ENCODE measurements at regions not wholly inside any gene's neighbourhood (a gene's known extent, or its start where the extent isn't known, plus 50 kb on each side); places are given as distances from the start of the nearest gene placed in this dataset.

- H3K9me3 ChIP-seq (ENCODE audit: severe bottlenecking), result no peaks in the 10 kb centered on the region
- H3K27me3 ChIP-seq (ENCODE audit: insufficient read depth, low read depth, severe bottlenecking), result no peaks in the 10 kb centered on the region
- no peak overlapping the region for H3K27ac ChIP-seq
- no peak overlapping the region for H3K4me3 ChIP-seq (ENCODE audit: low read depth, low read length)
- no peak for TF ChIP-seq CTCF (IDR thresholded peaks at IDR 0.05; ENCODE audit: low read depth, low read length)
- no peak for DNase-seq
- H3K36me3 ChIP-seq, result no peaks in the 10 kb centered on the region
Measured at GRCh38 chr14:34113005-34113511, 162.2 kb upstream of the EGLN3 start.

- DNase-seq, result no peak
- no peaks in the 10 kb centered on the region for H3K9me3 ChIP-seq (ENCODE audit: severe bottlenecking)
- no peak for TF ChIP-seq CTCF (IDR thresholded peaks at IDR 0.05; ENCODE audit: low read depth, low read length)
- H3K4me3 ChIP-seq (ENCODE audit: low read depth, low read length), result no peak overlapping the region
- no peak overlapping the region for H3K27ac ChIP-seq
- no peaks in the 10 kb centered on the region for H3K36me3 ChIP-seq
- H3K27me3 ChIP-seq (ENCODE audit: insufficient read depth, low read depth, severe bottlenecking), result no peaks in the 10 kb centered on the region
Measured at GRCh38 chr14:34111953-34112352, 161.1 kb upstream of the EGLN3 start.

GRCh38 chr14:34111505-34111904, 160.6 kb upstream of the EGLN3 start:
- no peaks in the 10 kb centered on the region for H3K36me3 ChIP-seq
- no peak for DNase-seq
- no peak overlapping the region for H3K27ac ChIP-seq
- H3K4me3 ChIP-seq (ENCODE audit: low read depth, low read length), result no peak overlapping the region
- no peaks in the 10 kb centered on the region for H3K9me3 ChIP-seq (ENCODE audit: severe bottlenecking)
- no peaks in the 10 kb centered on the region for H3K27me3 ChIP-seq (ENCODE audit: insufficient read depth, low read depth, severe bottlenecking)
- TF ChIP-seq CTCF (IDR thresholded peaks at IDR 0.05; ENCODE audit: low read depth, low read length), result no peak

- no peak for DNase-seq
- Histone ChIP-seq H3K4me3 (ENCODE audit: low read depth, low read length) (no peak overlapping the region), H3K27ac (no peak overlapping the region), H3K36me3 (no peaks in the 10 kb centered on the region), H3K9me3 (ENCODE audit: severe bottlenecking) (no peaks in the 10 kb centered on the region), H3K27me3 (ENCODE audit: insufficient read depth, low read depth, severe bottlenecking) (no peaks in the 10 kb centered on the region)
- TF ChIP-seq CTCF (IDR thresholded peaks at IDR 0.05; ENCODE audit: low read depth, low read length), result no peak
Measured at GRCh38 chr14:34110531-34110930, 159.7 kb upstream of the EGLN3 start.

GRCh38 chr14:34107441-34107840, 156.6 kb upstream of the EGLN3 start:
- Histone ChIP-seq H3K27ac (no peak overlapping the region), H3K9me3 (ENCODE audit: severe bottlenecking) (no peaks in the 10 kb centered on the region), H3K4me3 (ENCODE audit: low read depth, low read length) (no peak overlapping the region), H3K27me3 (ENCODE audit: insufficient read depth, low read depth, severe bottlenecking) (no peaks in the 10 kb centered on the region), H3K36me3 (no peaks in the 10 kb centered on the region)
- no peak for DNase-seq
- TF ChIP-seq CTCF (IDR thresholded peaks at IDR 0.05; ENCODE audit: low read depth, low read length), result no peak

GRCh38 chr14:34106310-34106709, 155.4 kb upstream of the EGLN3 start:
- Histone ChIP-seq H3K36me3 (no peaks in the 10 kb centered on the region), H3K4me3 (ENCODE audit: low read depth, low read length) (no peak overlapping the region), H3K9me3 (ENCODE audit: severe bottlenecking) (no peaks in the 10 kb centered on the region), H3K27me3 (ENCODE audit: insufficient read depth, low read depth, severe bottlenecking) (no peaks in the 10 kb centered on the region), H3K27ac (no peak overlapping the region)
- DNase-seq, result no peak
- TF ChIP-seq CTCF (IDR thresholded peaks at IDR 0.05; ENCODE audit: low read depth, low read length), result no peak
